ENCODE measurements at regions not wholly inside any gene's neighbourhood (a gene's known extent, or its start where the extent isn't known, plus 50 kb on each side); places are given as distances from the start of the nearest gene placed in this dataset.

GRCh38 chr5:159641371-159642039 is 274.8 kb upstream of the ADRA1B start:
- Histone ChIP-seq H3K4me1 (replicated peaks in 1 of 2; ENCODE audit: control insufficient read depth in 2 of 2, insufficient read depth in 2 of 2, low read length in 2 of 2) (peaks cover 4 to 9% of the 10 kb centered on the region in 2 experiments; a peak in 3 of 5 replicates), H3K9me1 (ENCODE audit: control insufficient read depth, insufficient read depth, low read length) (no peaks in the 10 kb centered on the region), H3K36me3 (ENCODE audit: control insufficient read depth, insufficient read depth, low read length) (no peaks in the 10 kb centered on the region), H4K20me1 (replicated peaks; ENCODE audit: control insufficient read depth, insufficient read depth, low read length) (no peaks in the 10 kb centered on the region), H2AFZ (ENCODE audit: low read depth, low read length) (no peak overlapping the region), H3K27me3 (ENCODE audit: control insufficient read depth in 2 of 2, insufficient read depth in 2 of 2, low read length in 2 of 2) (no peaks in the 10 kb centered on the region), H3K4me3 (no peak overlapping the region), H3K27ac (ENCODE audit: extremely low read depth, low read depth, low read length) (no peak overlapping the region), H3K9ac (ENCODE audit: insufficient read depth in 1 of 2, low read depth in 2 of 2, low read length in 2 of 2) (no peak overlapping the region), H3K9me3 (replicated peaks; ENCODE audit: control insufficient read depth, insufficient read depth, low read depth, low read length) (no peaks in the 10 kb centered on the region), H3K4me2 (ENCODE audit: insufficient read depth, low read length) (no peak overlapping the region), H3K79me2 (ENCODE audit: control insufficient read depth, insufficient read depth, low read length) (no peaks in the 10 kb centered on the region)
- FAIRE-seq, result no peak
- BruUV-seq (replicated peaks), result no TSS peak
- no peak for DNase-seq (ENCODE audit: extremely low read depth in 1 of 4, low spot score in 3 of 4)
- 30% methylated on average over 7 of the region's 7 CpGs for whole genome bisulfite sequencing (ENCODE audit: insufficient coverage, low coverage, missing lambda C conversion rate)
- ATAC-seq, result no peak
- CTCF ChIA-PET (ENCODE audit: low intra/inter-chr PET ratio), result interaction anchor here (0.6 kb wide), 1 partner anchor 1339 kb away, joined by 3 read pairs; no protein-coding TSS in a partner anchor
- intact Hi-C loops (cut with micrococcal nuclease) (no loop called here), in situ Hi-C loops (cut with MboI) (no loop called here)
- POLR2A ChIA-PET, result interaction anchor here (0.7 to 1.5 kb wide), 2 partner anchors 9 to 16 kb away, joined by 3 to 5 read pairs; no protein-coding TSS in a partner anchor
- TF ChIP-seq CBX8 (IDR thresholded peaks at IDR 0.05; ENCODE audit: borderline replicate concordance, extremely low read depth, low read depth, low read length, poor library complexity, severe bottlenecking) (no peak), NFXL1 (CRISPR knock-in tag; IDR thresholded peaks at IDR 0.05) (no peak), CTBP1 (IDR thresholded peaks at IDR 0.05; ENCODE audit: borderline replicate concordance) (no peak), RFX5 (IDR thresholded peaks at IDR 0.05; ENCODE audit: low read depth, low read length) (no peak), FOXP1 (CRISPR knock-in tag; IDR thresholded peaks at IDR 0.05) (no peak), SP1 (CRISPR knock-in tag; IDR thresholded peaks at IDR 0.05) (no peak), ZNF518B (CRISPR knock-in tag; IDR thresholded peaks at IDR 0.05) (no peak), DEAF1 (CRISPR knock-in tag; IDR thresholded peaks at IDR 0.05) (no peak), ZFP30 (CRISPR knock-in tag; IDR thresholded peaks at IDR 0.05; ENCODE audit: borderline replicate concordance) (no peak), ZNF324 (CRISPR knock-in tag; IDR thresholded peaks at IDR 0.05) (no peak), BRD4 (IDR thresholded peaks at IDR 0.05) (no peak), ZNF408 (CRISPR knock-in tag; IDR thresholded peaks at IDR 0.05; ENCODE audit: low read depth) (no peak)
- TF ChIP-seq, protein P1, sequence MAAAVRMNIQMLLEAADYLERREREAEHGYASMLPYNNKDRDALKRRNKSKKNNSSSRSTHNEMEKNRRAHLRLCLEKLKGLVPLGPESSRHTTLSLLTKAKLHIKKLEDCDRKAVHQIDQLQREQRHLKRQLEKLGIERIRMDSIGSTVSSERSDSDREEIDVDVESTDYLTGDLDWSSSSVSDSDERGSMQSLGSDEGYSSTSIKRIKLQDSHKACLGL (CRISPR knock-in tag; IDR thresholded peaks at IDR 0.05; ENCODE audit: borderline replicate concordance, poor library complexity, severe bottlenecking), result no peak
